OCI-LY1 (cell line): ENCODE measurements at regions not wholly inside any gene's neighbourhood (a gene's known extent, or its start where the extent isn't known, plus 50 kb on each side); places are given as distances from the start of the nearest gene placed in this dataset.

Source experiments
- CTCF ChIP-seq: fragments of 200-600 bp; sonication (generic), shearing (Covaris generic); IDR thresholded peaks from 2 replicates; pipeline ENCODE4 v1.5.1; 2017; ENCODE audit warnings: mild to moderate bottlenecking, antibody characterized with exemption, low read length, moderate library complexity, mixed read lengths
- EZH2 ChIP-seq: fragments of 200-600 bp; sonication (generic), shearing (Covaris generic); IDR thresholded peaks from 2 replicates; pipeline ENCODE4 v1.8.0; 2017; ENCODE audit warnings: borderline replicate concordance, mixed run types, mild to moderate bottlenecking, antibody characterized with exemption, low read length, moderate library complexity, mixed read lengths

- TF ChIP-seq CTCF: no peak
- TF ChIP-seq EZH2: no peak
These were observed 595.6 kb upstream of the ATP2B1 start for GRCh38 chr12:90304231-90304630.
